ENCODE measurements at regions not wholly inside any gene's neighbourhood (a gene's known extent, or its start where the extent isn't known, plus 50 kb on each side); places are given as distances from the start of the nearest gene placed in this dataset.

GRCh38 chr4:144556636-144557035, 89.3 kb upstream of the HHIP start:
- TF ChIP-seq POLR2A (IDR thresholded peaks at IDR 0.05; ENCODE audit: low read depth, low read length) (no peak), TAF1 (IDR thresholded peaks at IDR 0.05; ENCODE audit: borderline replicate concordance, low read depth, low read length) (no peak), POLR2AphosphoS5 (IDR thresholded peaks at IDR 0.05; ENCODE audit: low read depth, low read length) (no peak)
- FAIRE-seq (peak; percentile 58), DNase-seq (ENCODE audit: insufficient read length) (no peak)

GRCh38 chr4:144557404-144557803, 88.6 kb upstream of the HHIP start:
- no peak for DNase-seq (ENCODE audit: insufficient read length)
- FAIRE-seq = no peak
- TF ChIP-seq POLR2AphosphoS5 (IDR thresholded peaks at IDR 0.05; ENCODE audit: low read depth, low read length) (no peak), POLR2A (IDR thresholded peaks at IDR 0.05; ENCODE audit: low read depth, low read length) (no peak), TAF1 (IDR thresholded peaks at IDR 0.05; ENCODE audit: borderline replicate concordance, low read depth, low read length) (no peak)

GRCh38 chr4:144562019-144562705, 83.8 kb upstream of the HHIP start:
- peak; percentile 73 for FAIRE-seq

GRCh38 chr4:144564358-144564757, 81.6 kb upstream of the HHIP start:
- DNase-seq (ENCODE audit: insufficient read length) = no peak

More at GRCh38 chr4:144562019-144562705, 83.8 kb upstream of the HHIP start:
- TF ChIP-seq POLR2AphosphoS5 (IDR thresholded peaks at IDR 0.05; ENCODE audit: low read depth, low read length) (no peak), TAF1 (IDR thresholded peaks at IDR 0.05; ENCODE audit: borderline replicate concordance, low read depth, low read length) (no peak), POLR2A (IDR thresholded peaks at IDR 0.05; ENCODE audit: low read depth, low read length) (no peak)
- no peak for DNase-seq (ENCODE audit: insufficient read length)

GRCh38 chr4:144565527-144566195, 80.3 kb upstream of the HHIP start:
- FAIRE-seq (peak; percentile 50), DNase-seq (ENCODE audit: insufficient read length) (no peak)
- TF ChIP-seq POLR2AphosphoS5 (IDR thresholded peaks at IDR 0.05; ENCODE audit: low read depth, low read length) (no peak), POLR2A (IDR thresholded peaks at IDR 0.05; ENCODE audit: low read depth, low read length) (no peak), TAF1 (IDR thresholded peaks at IDR 0.05; ENCODE audit: borderline replicate concordance, low read depth, low read length) (no peak)

More at GRCh38 chr4:144564358-144564757, 81.6 kb upstream of the HHIP start:
- no peak for TF ChIP-seq POLR2A (IDR thresholded peaks at IDR 0.05; ENCODE audit: low read depth, low read length)
- no peak for TF ChIP-seq POLR2AphosphoS5 (IDR thresholded peaks at IDR 0.05; ENCODE audit: low read depth, low read length)
- TF ChIP-seq TAF1 (IDR thresholded peaks at IDR 0.05; ENCODE audit: borderline replicate concordance, low read depth, low read length) = no peak
- no peak for FAIRE-seq

- FAIRE-seq (no peak), DNase-seq (ENCODE audit: insufficient read length) (no peak)
- TF ChIP-seq TAF1 (IDR thresholded peaks at IDR 0.05; ENCODE audit: borderline replicate concordance, low read depth, low read length) (no peak), POLR2A (IDR thresholded peaks at IDR 0.05; ENCODE audit: low read depth, low read length) (no peak), POLR2AphosphoS5 (IDR thresholded peaks at IDR 0.05; ENCODE audit: low read depth, low read length) (no peak)
These were observed 73.3 kb upstream of the HHIP start for GRCh38 chr4:144572660-144573059.

- FAIRE-seq (peak; percentile 57), DNase-seq (ENCODE audit: insufficient read length) (no peak)
- no peak for TF ChIP-seq TAF1 (IDR thresholded peaks at IDR 0.05; ENCODE audit: borderline replicate concordance, low read depth, low read length)
- no peak for TF ChIP-seq POLR2A (IDR thresholded peaks at IDR 0.05; ENCODE audit: low read depth, low read length)
- no peak for TF ChIP-seq POLR2AphosphoS5 (IDR thresholded peaks at IDR 0.05; ENCODE audit: low read depth, low read length)
These were observed 72.0 kb upstream of the HHIP start for GRCh38 chr4:144574000-144574399.

GRCh38 chr4:144574509-144574908, 71.4 kb upstream of the HHIP start:
- no peak for FAIRE-seq
- DNase-seq (ENCODE audit: insufficient read length) = no peak
- no peak for TF ChIP-seq POLR2A (IDR thresholded peaks at IDR 0.05; ENCODE audit: low read depth, low read length)

- no peak for DNase-seq (ENCODE audit: insufficient read length)
- FAIRE-seq = no peak
- TF ChIP-seq TAF1 (IDR thresholded peaks at IDR 0.05; ENCODE audit: borderline replicate concordance, low read depth, low read length) = no peak
- no peak for TF ChIP-seq POLR2A (IDR thresholded peaks at IDR 0.05; ENCODE audit: low read depth, low read length)
- no peak for TF ChIP-seq POLR2AphosphoS5 (IDR thresholded peaks at IDR 0.05; ENCODE audit: low read depth, low read length)
These were observed 70.8 kb upstream of the HHIP start for GRCh38 chr4:144575181-144575580.

- DNase-seq (ENCODE audit: insufficient read length) (no peak), FAIRE-seq (no peak)
- no peak for TF ChIP-seq POLR2AphosphoS5 (IDR thresholded peaks at IDR 0.05; ENCODE audit: low read depth, low read length)
- no peak for TF ChIP-seq TAF1 (IDR thresholded peaks at IDR 0.05; ENCODE audit: borderline replicate concordance, low read depth, low read length)
- no peak for TF ChIP-seq POLR2A (IDR thresholded peaks at IDR 0.05; ENCODE audit: low read depth, low read length)
These were observed 67.3 kb upstream of the HHIP start for GRCh38 chr4:144578681-144579080.

GRCh38 chr4:144579411-144580030, 66.4 kb upstream of the HHIP start:
- FAIRE-seq (no peak), DNase-seq (ENCODE audit: insufficient read length) (no peak)
- no peak for TF ChIP-seq TAF1 (IDR thresholded peaks at IDR 0.05; ENCODE audit: borderline replicate concordance, low read depth, low read length)

- no peak for FAIRE-seq
- no peak for DNase-seq (ENCODE audit: insufficient read length)
- TF ChIP-seq TAF1 (IDR thresholded peaks at IDR 0.05; ENCODE audit: borderline replicate concordance, low read depth, low read length) = no peak
- TF ChIP-seq POLR2AphosphoS5 (IDR thresholded peaks at IDR 0.05; ENCODE audit: low read depth, low read length) = no peak
- no peak for TF ChIP-seq POLR2A (IDR thresholded peaks at IDR 0.05; ENCODE audit: low read depth, low read length)
These were observed 65.5 kb upstream of the HHIP start for GRCh38 chr4:144580430-144580829.

Data from GM12892 (cell line).